HCT116 (cell line): ENCODE measurements at regions not wholly inside any gene's neighbourhood (a gene's known extent, or its start where the extent isn't known, plus 50 kb on each side); places are given as distances from the start of the nearest gene placed in this dataset.
A peak's percentile ranks its signal among the peaks of the same experiment; 100 is the strongest.

Experiments used
- ATAC-seq: fragments of 200-7000 bp; cut with Tn5 transposase; 2 replicates; pipeline ENCODE4 v1.9.1; 2020; ENCODE audit warnings: mild to moderate bottlenecking, moderate library complexity
- BruUV-seq: library from RNA; stranded (reverse); fragments of 400-500 nt; replicated peaks from 2 replicates; lab custom pipeline; 2021; lab: Mats Ljungman, UMichigan
- CTCF ChIA-PET: fragments of 300-600 bp; sonication (Branson Sonifier 250); formaldehyde crosslinking; loops from one replicate; lab custom pipeline; 2021; ENCODE audit warnings: antibody characterized with exemption; lab: Charles Lee
- POLR2A ChIA-PET: fragments of 300-600, 350-600 bp; sonication (Branson Sonifier 250); formaldehyde crosslinking; loops from one replicate; lab custom pipeline; 2021; ENCODE audit warnings: antibody characterized with exemption; lab: Charles Lee
- RAD21 ChIA-PET, 2 experiments: fragments of 300-600 bp; sonication (Branson Sonifier 250); formaldehyde crosslinking; loops; one replicate each; lab custom pipeline; 2023; ENCODE audit warnings: low total read pairs in 2 of 2; ENCODE audit not compliant: uncharacterized antibody in 2 of 2, unreplicated experiment in 2 of 2, low non-redundant PET in 1 of 2; lab: Charles Lee
- DNase-seq: peaks from one replicate; pipeline ENCODE4 v3.0.0-alpha.2; 2010; ENCODE audit warnings: low read depth, low spot score
- H2AFZ ChIP-seq: fragments of 200-600 bp; shearing (Covaris generic), sonication (generic); 2 replicates; pipeline ENCODE4 v1.6.1; 2017; ENCODE audit warnings: low read depth, mixed run types, mixed read lengths, antibody characterized with exemption, low read length; ENCODE audit not compliant: poor library complexity, severe bottlenecking
- H3K27ac ChIP-seq: 2 replicates; pipeline ENCODE4 v1.5.1; 2012; ENCODE audit warnings: low read depth, low read length
- H3K27me3 ChIP-seq: fragments of 200-600 bp; sonication (generic); 2 replicates; pipeline ENCODE4 v1.6.1; 2016; ENCODE audit warnings: mixed run types, low read length, mixed read lengths; ENCODE audit not compliant: insufficient read depth
- H3K36me3 ChIP-seq, 2 experiments: fragments of 200-500 bp in 1 of 2; fragments of 200-600 bp in 1 of 2; sonication (Bioruptor generic) in 1 of 2; sonication (generic) in 1 of 2; 2 replicates each; pipeline versions ENCODE4 v1.5.1 to v1.6.1; 2014 to 2016; ENCODE audit warnings: low read length in 2 of 2, inconsistent platforms in 1 of 2, mixed read lengths in 1 of 2, mixed run types in 1 of 2; ENCODE audit not compliant: insufficient read depth in 2 of 2, control insufficient read depth in 1 of 2
- H3K4me1 ChIP-seq, 2 experiments: fragments of 200-600 bp in 1 of 2; sonication (generic) in 1 of 2; 2 replicates each; pipeline versions ENCODE4 v1.5.1 to v1.6.1; 2012 to 2017; ENCODE audit warnings: low read length in 2 of 2, inconsistent platforms in 1 of 2, mild to moderate bottlenecking in 1 of 2, mixed read lengths in 1 of 2, mixed run types in 1 of 2, moderate library complexity in 1 of 2; ENCODE audit not compliant: insufficient read depth in 2 of 2, control insufficient read depth in 1 of 2
- H3K4me2 ChIP-seq: fragments of 200-600 bp; sonication (generic); 2 replicates; pipeline ENCODE4 v1.6.1; 2017; ENCODE audit warnings: mixed run types, low read length, mixed read lengths
- H3K4me3 ChIP-seq, 2 experiments: fragments of 200-600 bp in 1 of 2; sonication (generic) in 1 of 2; replicated peaks in 1 of 2; 2 replicates each; pipeline ENCODE4 v1.5.1; 2011 to 2016; ENCODE audit warnings: low read length in 2 of 2, control low read depth in 1 of 2, low read depth in 1 of 2, mild to moderate bottlenecking in 1 of 2, mixed read lengths in 1 of 2, mixed run types in 1 of 2
- H3K79me2 ChIP-seq: fragments of 200-600 bp; sonication (generic); 2 replicates; pipeline ENCODE4 v1.6.1; 2017; ENCODE audit warnings: mild to moderate bottlenecking, mixed run types, low read length, moderate library complexity, mixed read lengths; ENCODE audit not compliant: insufficient read depth
- H3K9ac ChIP-seq: fragments of 200-600 bp; sonication (generic); 2 replicates; pipeline ENCODE4 v1.6.1; 2016; ENCODE audit warnings: low read length, mixed read lengths
- H3K9me2 ChIP-seq: fragments of 200-600 bp; sonication (generic), shearing (Covaris generic); 2 replicates; pipeline ENCODE4 v1.6.1; 2017; ENCODE audit warnings: mixed run types, mild to moderate bottlenecking, moderate library complexity; ENCODE audit not compliant: insufficient read depth
- H3K9me3 ChIP-seq, 2 experiments: fragments of 200-500 bp in 1 of 2; fragments of 200-600 bp in 1 of 2; sonication (Bioruptor generic) in 1 of 2; sonication (generic) in 1 of 2; 2 replicates each; pipeline ENCODE4 v1.6.1; 2014 to 2017; ENCODE audit warnings: low read length in 2 of 2, mixed read lengths in 2 of 2, inconsistent platforms in 1 of 2, low read depth in 1 of 2, mild to moderate bottlenecking in 1 of 2, mixed run types in 1 of 2, moderate library complexity in 1 of 2; ENCODE audit not compliant: control insufficient read depth in 1 of 2, insufficient read depth in 1 of 2
- H4K20me1 ChIP-seq: fragments of 200-600 bp; sonication (generic), shearing (Covaris generic); 2 replicates; pipeline ENCODE4 v1.6.1; 2017; ENCODE audit warnings: mixed run types, mild to moderate bottlenecking, moderate library complexity; ENCODE audit not compliant: insufficient read depth
- ELF1 ChIP-seq: IDR thresholded peaks from 2 replicates; pipeline ENCODE4 v1.6.1; 2012; ENCODE audit warnings: low read depth, borderline replicate concordance
- EZH2 ChIP-seq: fragments of 200-600 bp; sonication (generic); IDR thresholded peaks from 2 replicates; pipeline ENCODE4 v1.6.1; 2017; ENCODE audit warnings: antibody characterized with exemption, mixed run types
- POLR2A ChIP-seq: IDR thresholded peaks from 2 replicates; pipeline ENCODE4 v1.7.0; 2011; ENCODE audit warnings: borderline replicate concordance; ENCODE audit not compliant: insufficient read depth, insufficient read length; ENCODE audit errors: extremely low read depth
- RAD21 ChIP-seq: IDR thresholded peaks from 2 replicates; pipeline ENCODE4 v1.6.1; 2012; ENCODE audit warnings: low read depth, mild to moderate bottlenecking
- REST ChIP-seq: IDR thresholded peaks from 2 replicates; pipeline ENCODE4 v1.6.1; 2012; ENCODE audit warnings: low read depth
- SIN3A ChIP-seq: IDR thresholded peaks from 2 replicates; pipeline ENCODE4 v1.6.1; 2012; ENCODE audit warnings: low read depth
- SP1 ChIP-seq: IDR thresholded peaks from 2 replicates; pipeline ENCODE4 v1.6.1; 2012; ENCODE audit warnings: low read depth
- SRF ChIP-seq: IDR thresholded peaks from 2 replicates; pipeline ENCODE4 v1.6.1; 2012; ENCODE audit warnings: low read depth
- TCF7L2 ChIP-seq: IDR thresholded peaks from 2 replicates; pipeline ENCODE4 v1.7.0; 2011; ENCODE audit warnings: borderline replicate concordance, inconsistent platforms; ENCODE audit not compliant: insufficient read depth, insufficient read length; ENCODE audit errors: extremely low read depth
- ZBTB33 ChIP-seq: IDR thresholded peaks from 2 replicates; pipeline ENCODE4 v1.6.1; 2011; ENCODE audit warnings: mild to moderate bottlenecking, low read length, moderate library complexity; ENCODE audit not compliant: insufficient replicate concordance; ENCODE audit errors: extremely low read depth
- ZFX ChIP-seq: fragments of 450-650 bp; IDR thresholded peaks from 2 replicates; pipeline ENCODE4 v1.6.1; 2017
- intact Hi-C: fragments of 100-400 bp; cut with micrococcal nuclease; formaldehyde crosslinking; loops from 2 replicates; pipeline ENCODE4 v1.10.0; 2022

GRCh38 chr1:98322966-98323365 is 338.6 kb upstream of the SNX7 start:
- Histone ChIP-seq H3K27ac (peak overlapping the region; percentile 77), H3K4me2 (peak overlapping the region; percentile 80), H3K9me3 (no peaks in the 10 kb centered on the region), H2AFZ (peak overlapping the region; percentile 57), H3K4me3 (peak overlapping the region in 1 of 2 experiments; percentile 45; a peak in 2 of 4 replicates), H3K27me3 (no peaks in the 10 kb centered on the region), H3K9me2 (no peaks in the 10 kb centered on the region), H3K4me1 (peaks cover 35 to 45% of the 10 kb centered on the region in 2 experiments), H3K36me3 (no peaks in the 10 kb centered on the region), H3K9ac (peak overlapping the region; percentile 15), H4K20me1 (no peaks in the 10 kb centered on the region), H3K79me2 (no peaks in the 10 kb centered on the region)
- TF ChIP-seq TCF7L2 (no peak), EZH2 (no peak), RAD21 (no peak), REST (no peak), SP1 (no peak), ZFX (no peak)
- intact Hi-C loops = no loop called here
- ATAC-seq (no peak), DNase-seq (no peak)
- TSS peak; percentile 85 for BruUV-seq
- ChIA-PET RAD21 (no interaction called here), CTCF (no interaction called here), POLR2A (no interaction called here)

GRCh38 chr1:98322086-98322485 is 339.4 kb upstream of the SNX7 start:
- Histone ChIP-seq H3K4me3 (no peak overlapping the region), H3K79me2 (no peaks in the 10 kb centered on the region), H3K4me1 (peaks cover 35 to 45% of the 10 kb centered on the region in 2 experiments), H3K9me3 (no peaks in the 10 kb centered on the region), H3K9ac (no peak overlapping the region), H3K27me3 (no peaks in the 10 kb centered on the region), H3K9me2 (no peaks in the 10 kb centered on the region), H2AFZ (peak overlapping the region; percentile 57), H3K36me3 (no peaks in the 10 kb centered on the region), H3K27ac (no peak overlapping the region), H4K20me1 (no peaks in the 10 kb centered on the region), H3K4me2 (no peak overlapping the region)
- ChIA-PET RAD21 (no interaction called here), CTCF (no interaction called here), POLR2A (no interaction called here)
- no peak for DNase-seq
- intact Hi-C loops = no loop called here
- BruUV-seq = no TSS peak
- ATAC-seq = no peak
- TF ChIP-seq REST = no peak
- no peak for TF ChIP-seq ZFX
- TF ChIP-seq POLR2A = no peak
- TF ChIP-seq RAD21 = no peak
- TF ChIP-seq EZH2 = no peak
- TF ChIP-seq SRF = no peak
- no peak for TF ChIP-seq ELF1
- no peak for TF ChIP-seq SIN3A
- TF ChIP-seq ZBTB33 = no peak
